Neural cell (in vitro differentiated cells): ENCODE measurements at regions not wholly inside any gene's neighbourhood (a gene's known extent, or its start where the extent isn't known, plus 50 kb on each side); places are given as distances from the start of the nearest gene placed in this dataset.

Experiments used
- CTCF ChIP-seq: fragments of 450-650 bp; IDR thresholded peaks from 2 replicates; pipeline ENCODE4 v1.5.1; 2014; ENCODE audit warnings: antibody characterized with exemption, mild to moderate bottlenecking, moderate library complexity; ENCODE audit not compliant: poor library complexity, severe bottlenecking
- EP300 ChIP-seq: fragments of 450-650 bp; conservative IDR thresholded peaks from 2 replicates; pipeline ENCODE4 v1.6.1; 2014; ENCODE audit warnings: antibody characterized with exemption, mild to moderate bottlenecking, moderate library complexity; ENCODE audit not compliant: poor library complexity, severe bottlenecking
- EZH2 ChIP-seq: fragments of 200-600, 300-800 bp; shearing (Covaris generic), sonication (generic); IDR thresholded peaks from 2 replicates; pipeline ENCODE4 v1.6.1; 2014; ENCODE audit warnings: antibody characterized with exemption, low read length, borderline replicate concordance, mild to moderate bottlenecking; ENCODE audit not compliant: insufficient read depth, poor library complexity, severe bottlenecking
- POLR2AphosphoS5 ChIP-seq: IDR thresholded peaks from 2 replicates; pipeline ENCODE4 v1.6.1; 2012
- RAD21 ChIP-seq: fragments of 450-650 bp; conservative IDR thresholded peaks from 2 replicates; pipeline ENCODE4 v1.6.1; 2014; ENCODE audit warnings: antibody characterized with exemption, mild to moderate bottlenecking, moderate library complexity
- REST ChIP-seq: IDR thresholded peaks from 2 replicates; pipeline ENCODE4 v1.6.1; 2012; ENCODE audit warnings: borderline replicate concordance
- SMC3 ChIP-seq: fragments of 450-650 bp; conservative IDR thresholded peaks from 2 replicates; pipeline ENCODE4 v1.6.1; 2014; ENCODE audit warnings: antibody characterized with exemption, mild to moderate bottlenecking, moderate library complexity; ENCODE audit not compliant: poor library complexity
- TAF1 ChIP-seq: IDR thresholded peaks from 2 replicates; pipeline ENCODE4 v1.6.1; 2012; ENCODE audit warnings: low read depth

- no peak for TF ChIP-seq EP300
- TF ChIP-seq TAF1, result no peak
- TF ChIP-seq CTCF, result no peak
- no peak for TF ChIP-seq POLR2AphosphoS5
- TF ChIP-seq REST, result no peak
- TF ChIP-seq SMC3, result no peak
- TF ChIP-seq EZH2, result no peak
- TF ChIP-seq RAD21, result no peak
These were observed 189.3 kb downstream of the ADRA2A start for GRCh38 chr10:111266165-111266564.
